GM12874 (cell line): ENCODE measurements at regions not wholly inside any gene's neighbourhood (a gene's known extent, or its start where the extent isn't known, plus 50 kb on each side); places are given as distances from the start of the nearest gene placed in this dataset.

Experiments used
- TF ChIP-seq, protein P1 (sequence below): IDR thresholded peaks from 2 replicates; pipeline ENCODE4 v1.5.1; 2011; ENCODE audit warnings: low read depth, mild to moderate bottlenecking, control low read depth, low read length, moderate library complexity; ENCODE audit not compliant: insufficient read depth

DNA sequence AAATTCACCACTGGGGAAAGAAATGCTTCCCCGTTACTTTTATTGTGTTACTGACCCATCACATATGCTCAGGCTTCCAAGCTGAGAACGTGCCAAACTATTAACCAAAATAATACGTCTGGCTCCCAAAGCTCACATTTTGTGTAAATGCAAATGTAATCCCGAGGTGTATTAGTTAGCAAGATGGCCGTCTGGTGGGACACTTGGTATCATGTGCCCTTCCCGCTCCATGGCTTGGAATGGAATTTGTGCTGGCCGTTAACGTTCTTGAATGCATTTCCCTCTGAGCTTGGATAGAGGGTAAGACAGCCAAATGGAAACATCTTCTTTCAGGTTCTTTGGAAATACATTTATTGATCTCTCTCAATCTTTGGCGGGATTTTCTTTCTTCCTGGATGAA lies 105.0 kb downstream of the MFAP3L start:
- TF ChIP-seq, protein P1, sequence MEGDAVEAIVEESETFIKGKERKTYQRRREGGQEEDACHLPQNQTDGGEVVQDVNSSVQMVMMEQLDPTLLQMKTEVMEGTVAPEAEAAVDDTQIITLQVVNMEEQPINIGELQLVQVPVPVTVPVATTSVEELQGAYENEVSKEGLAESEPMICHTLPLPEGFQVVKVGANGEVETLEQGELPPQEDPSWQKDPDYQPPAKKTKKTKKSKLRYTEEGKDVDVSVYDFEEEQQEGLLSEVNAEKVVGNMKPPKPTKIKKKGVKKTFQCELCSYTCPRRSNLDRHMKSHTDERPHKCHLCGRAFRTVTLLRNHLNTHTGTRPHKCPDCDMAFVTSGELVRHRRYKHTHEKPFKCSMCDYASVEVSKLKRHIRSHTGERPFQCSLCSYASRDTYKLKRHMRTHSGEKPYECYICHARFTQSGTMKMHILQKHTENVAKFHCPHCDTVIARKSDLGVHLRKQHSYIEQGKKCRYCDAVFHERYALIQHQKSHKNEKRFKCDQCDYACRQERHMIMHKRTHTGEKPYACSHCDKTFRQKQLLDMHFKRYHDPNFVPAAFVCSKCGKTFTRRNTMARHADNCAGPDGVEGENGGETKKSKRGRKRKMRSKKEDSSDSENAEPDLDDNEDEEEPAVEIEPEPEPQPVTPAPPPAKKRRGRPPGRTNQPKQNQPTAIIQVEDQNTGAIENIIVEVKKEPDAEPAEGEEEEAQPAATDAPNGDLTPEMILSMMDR: no peak

DNA sequence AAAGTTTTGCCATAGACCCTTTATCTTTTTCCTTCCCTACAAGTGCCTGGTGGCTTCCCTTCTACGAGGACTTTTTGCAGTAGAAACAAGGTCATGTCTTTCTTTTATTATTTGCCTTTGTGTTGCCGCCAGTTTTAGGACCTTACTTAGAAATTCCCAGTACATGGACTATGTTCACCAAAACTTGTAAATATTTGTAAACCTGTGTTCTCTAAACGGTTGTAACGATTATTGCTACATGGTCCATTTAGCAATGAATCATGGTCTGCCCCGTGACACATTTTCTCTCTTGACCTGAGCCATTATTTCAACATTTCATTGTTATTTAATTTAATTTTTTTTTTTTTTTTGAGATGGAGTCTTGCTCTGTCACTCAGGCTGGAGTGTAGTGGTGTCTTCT lies 110.7 kb downstream of the MFAP3L start:
- TF ChIP-seq, protein P1: no peak

DNA sequence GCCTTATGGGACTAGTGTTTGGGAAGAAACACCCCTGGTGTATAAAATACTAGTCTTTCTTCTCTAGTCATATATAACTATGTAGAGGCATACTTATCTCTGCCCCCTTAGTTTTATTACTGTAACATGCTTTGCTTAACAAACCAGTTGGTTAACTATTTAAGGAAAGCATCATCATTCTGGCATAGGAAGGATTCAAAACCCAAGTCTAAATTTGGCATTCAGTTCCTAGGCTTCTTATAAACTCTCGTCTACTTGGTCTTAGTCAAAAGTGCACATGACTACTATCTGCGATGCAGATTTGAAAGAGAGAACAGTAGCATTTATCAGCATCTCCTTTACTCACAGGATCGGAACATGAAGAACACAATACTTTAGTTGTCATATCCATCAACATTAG lies 111.3 kb downstream of the MFAP3L start:
- TF ChIP-seq, protein P1: no peak

DNA sequence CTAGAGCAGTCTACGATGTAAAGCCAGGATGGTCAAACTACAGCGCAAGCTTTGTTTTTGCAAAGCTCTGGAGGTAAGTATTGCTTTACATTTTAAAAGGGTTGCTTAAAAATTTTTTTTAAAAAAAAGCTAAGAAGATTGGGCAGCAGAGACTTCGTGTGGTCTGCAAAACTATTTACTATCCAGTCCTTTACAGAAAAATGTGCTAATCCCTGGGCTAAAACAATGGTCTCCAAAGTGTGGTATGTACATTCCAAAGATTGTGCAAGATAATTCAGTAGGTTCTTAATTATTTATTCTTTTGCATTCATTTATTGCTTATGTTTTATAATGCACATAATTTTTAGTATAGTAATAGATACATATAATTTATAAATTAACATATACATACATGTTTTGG lies 113.2 kb downstream of the MFAP3L start:
- TF ChIP-seq, protein P1: no peak

DNA sequence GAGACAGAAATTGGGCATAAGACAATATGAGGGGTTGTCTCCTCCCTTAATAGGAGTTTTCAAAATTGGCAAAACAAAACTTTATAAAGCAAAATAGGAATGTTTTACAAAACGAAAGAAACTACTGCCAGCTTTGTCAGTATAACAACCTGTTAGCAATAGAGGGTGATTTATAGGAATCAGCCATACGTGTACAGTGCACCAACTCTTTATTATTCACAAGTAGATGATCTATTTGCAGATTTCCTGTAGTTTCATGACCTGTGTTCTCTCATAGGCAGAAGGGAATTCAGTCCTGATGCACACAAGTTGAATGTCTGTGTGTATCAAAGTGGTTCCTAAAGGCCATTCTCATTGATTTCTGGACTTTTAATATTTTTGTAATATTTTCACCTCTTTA lies 116.3 kb downstream of the MFAP3L start:
- TF ChIP-seq, protein P1: no peak

DNA sequence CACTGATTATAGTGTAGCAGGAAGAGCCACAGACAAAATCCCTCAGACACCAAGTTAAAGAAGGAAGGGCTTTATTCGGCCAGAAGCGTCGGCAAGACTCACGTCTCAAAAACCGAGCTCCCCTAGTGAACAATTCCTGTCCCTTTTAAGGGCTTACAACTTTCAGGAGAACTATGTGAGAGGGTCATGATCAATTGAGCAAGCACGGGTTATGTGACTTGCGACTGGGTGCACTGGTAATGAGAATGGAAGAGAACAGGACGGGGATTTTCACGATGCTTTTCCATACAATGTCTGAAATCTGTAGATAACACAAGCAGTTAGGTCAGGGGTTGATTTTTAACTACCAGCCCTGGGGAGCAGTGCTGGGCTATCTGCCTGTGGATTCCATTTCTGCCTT lies 116.7 kb downstream of the MFAP3L start:
- TF ChIP-seq, protein P1: no peak

DNA sequence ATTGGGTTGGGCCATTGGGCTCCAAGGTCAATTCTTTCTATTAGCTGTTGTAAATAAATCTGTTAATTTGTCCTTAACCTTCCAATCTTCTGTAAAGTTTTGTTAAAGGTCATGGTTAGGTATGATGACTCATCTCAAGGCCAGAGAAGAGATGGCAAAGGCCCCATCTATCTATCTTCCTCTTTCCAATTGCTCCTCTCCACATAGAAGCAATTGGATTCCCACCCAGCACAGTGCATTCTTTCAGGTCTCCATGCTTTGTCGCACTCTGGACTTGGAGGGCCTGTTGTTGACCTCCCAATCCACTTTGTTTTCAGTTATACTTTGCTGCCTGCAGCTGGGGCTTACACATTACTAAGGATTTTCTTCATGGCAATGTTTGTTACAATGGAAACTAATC lies 118.5 kb downstream of the MFAP3L start:
- TF ChIP-seq, protein P1: no peak

DNA sequence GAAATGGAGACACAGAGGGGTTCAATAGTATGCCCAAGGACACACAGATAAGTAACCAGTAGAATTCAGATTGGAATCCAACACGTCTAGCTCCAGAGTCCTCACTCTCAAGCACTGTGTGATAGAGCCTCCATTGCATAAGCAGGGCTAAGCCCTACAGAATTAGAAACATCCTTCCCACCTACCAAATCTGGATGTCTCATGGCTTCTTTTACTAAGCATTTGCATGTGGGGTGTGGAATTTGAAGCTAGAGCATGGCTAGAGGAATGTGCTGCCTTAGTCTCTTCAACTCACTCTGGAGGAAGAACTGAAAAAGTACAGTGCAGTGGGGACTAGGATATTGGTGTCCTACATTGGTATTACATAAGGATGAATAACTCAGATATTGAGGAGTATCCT lies 119.4 kb downstream of the MFAP3L start:
- TF ChIP-seq, protein P1: no peak
